Endothelial cell (in vitro differentiated cells): ENCODE measurements at regions not wholly inside any gene's neighbourhood (a gene's known extent, or its start where the extent isn't known, plus 50 kb on each side); places are given as distances from the start of the nearest gene placed in this dataset.

Experiments used
- DNase-seq: peaks from one replicate; pipeline ENCODE4 v3.0.0; 2021; ENCODE audit warnings: low spot score
- H3K27ac Mint-ChIP-seq: one replicate; pipeline ENCODE4 v1.8.0; 2021; ENCODE audit warnings: mixed read lengths, inconsistent platforms; ENCODE audit not compliant: unreplicated experiment
- H3K27me3 Mint-ChIP-seq: one replicate; pipeline ENCODE4 v1.8.0; 2021; ENCODE audit warnings: mild to moderate bottlenecking, moderate library complexity, mixed read lengths, inconsistent platforms; ENCODE audit not compliant: unreplicated experiment
- H3K36me3 Mint-ChIP-seq: one replicate; pipeline ENCODE4 v1.8.0; 2021; ENCODE audit warnings: mild to moderate bottlenecking, low read depth, mixed read lengths, inconsistent platforms; ENCODE audit not compliant: unreplicated experiment
- H3K4me1 Mint-ChIP-seq: one replicate; pipeline ENCODE4 v1.8.0; 2021; ENCODE audit warnings: mild to moderate bottlenecking, mixed read lengths, inconsistent platforms; ENCODE audit not compliant: unreplicated experiment
- H3K4me3 Mint-ChIP-seq: one replicate; pipeline ENCODE4 v1.8.0; 2021; ENCODE audit warnings: mild to moderate bottlenecking, mixed read lengths, inconsistent platforms; ENCODE audit not compliant: unreplicated experiment
- H3K9me3 Mint-ChIP-seq: one replicate; pipeline ENCODE4 v1.8.0; 2021; ENCODE audit warnings: mixed read lengths, inconsistent platforms; ENCODE audit not compliant: unreplicated experiment
- TF ChIP-seq, protein P1 (sequence below): fragments of 200-600 bp; sonication (generic); IDR thresholded peaks from one replicate; pipeline ENCODE4 v1.5.0; 2021; ENCODE audit warnings: antibody characterized with exemption; ENCODE audit not compliant: unreplicated experiment

DNA sequence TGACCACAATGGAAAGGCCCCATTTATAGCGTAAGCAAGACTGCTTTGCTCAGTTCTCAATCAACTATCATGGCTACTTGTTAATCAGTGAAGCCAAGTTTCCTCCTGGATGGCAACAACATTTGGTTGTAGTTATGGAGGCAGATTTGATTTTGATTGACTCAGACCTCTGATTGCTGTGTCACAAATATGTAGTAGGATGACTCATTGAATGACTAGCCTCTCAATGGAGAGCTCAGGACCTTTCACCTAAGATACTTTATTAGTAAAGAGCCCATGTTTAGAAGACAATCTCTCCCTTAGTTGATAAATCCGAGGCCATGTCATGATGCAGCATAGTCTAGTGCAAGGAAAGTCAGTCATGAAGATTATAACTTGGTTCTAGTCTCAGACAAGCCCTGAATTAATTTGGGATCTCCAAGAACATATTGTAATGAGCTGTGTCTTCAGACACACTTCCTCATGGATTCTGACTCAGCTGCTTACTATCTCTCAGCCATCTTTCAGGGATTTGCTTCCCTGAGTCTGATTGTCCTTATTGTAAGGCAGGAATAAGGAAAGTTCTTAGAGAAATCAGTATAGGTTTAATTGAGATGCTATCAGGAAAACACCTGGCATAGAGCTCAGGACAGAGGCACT lies 397.4 kb upstream of the TMCO5A start:
- Mint-ChIP-seq H3K4me3 (no peak overlapping the region), H3K27me3 (no peaks in the 10 kb centered on the region), H3K27ac (no peak overlapping the region), H3K9me3 (no peaks in the 10 kb centered on the region), H3K36me3 (no peaks in the 10 kb centered on the region), H3K4me1 (no peaks in the 10 kb centered on the region)
- TF ChIP-seq, protein P1, sequence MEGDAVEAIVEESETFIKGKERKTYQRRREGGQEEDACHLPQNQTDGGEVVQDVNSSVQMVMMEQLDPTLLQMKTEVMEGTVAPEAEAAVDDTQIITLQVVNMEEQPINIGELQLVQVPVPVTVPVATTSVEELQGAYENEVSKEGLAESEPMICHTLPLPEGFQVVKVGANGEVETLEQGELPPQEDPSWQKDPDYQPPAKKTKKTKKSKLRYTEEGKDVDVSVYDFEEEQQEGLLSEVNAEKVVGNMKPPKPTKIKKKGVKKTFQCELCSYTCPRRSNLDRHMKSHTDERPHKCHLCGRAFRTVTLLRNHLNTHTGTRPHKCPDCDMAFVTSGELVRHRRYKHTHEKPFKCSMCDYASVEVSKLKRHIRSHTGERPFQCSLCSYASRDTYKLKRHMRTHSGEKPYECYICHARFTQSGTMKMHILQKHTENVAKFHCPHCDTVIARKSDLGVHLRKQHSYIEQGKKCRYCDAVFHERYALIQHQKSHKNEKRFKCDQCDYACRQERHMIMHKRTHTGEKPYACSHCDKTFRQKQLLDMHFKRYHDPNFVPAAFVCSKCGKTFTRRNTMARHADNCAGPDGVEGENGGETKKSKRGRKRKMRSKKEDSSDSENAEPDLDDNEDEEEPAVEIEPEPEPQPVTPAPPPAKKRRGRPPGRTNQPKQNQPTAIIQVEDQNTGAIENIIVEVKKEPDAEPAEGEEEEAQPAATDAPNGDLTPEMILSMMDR, result no peak
- no peak for DNase-seq

DNA sequence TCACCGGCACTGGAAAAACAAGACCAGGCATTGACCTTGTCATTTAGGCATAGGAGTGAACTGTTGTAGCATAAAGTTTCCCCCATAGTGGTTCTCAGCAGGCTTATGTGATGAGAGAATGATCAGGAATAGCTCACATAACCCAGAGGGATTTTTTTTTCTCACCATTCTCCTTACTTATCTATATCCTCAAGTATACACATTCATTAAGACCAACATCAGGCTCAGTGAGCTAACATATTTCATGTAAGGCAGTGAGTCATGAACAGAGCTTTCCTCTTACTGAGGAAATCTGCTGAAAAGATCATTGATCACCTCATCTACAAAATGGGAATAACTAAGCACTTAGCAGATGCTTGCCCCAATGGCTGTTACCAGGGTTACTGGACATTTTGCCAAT lies 396.6 kb upstream of the TMCO5A start:
- TF ChIP-seq, protein P1, result no peak
- Mint-ChIP-seq H3K9me3 (no peaks in the 10 kb centered on the region), H3K36me3 (no peaks in the 10 kb centered on the region), H3K27me3 (no peaks in the 10 kb centered on the region), H3K27ac (no peak overlapping the region), H3K4me3 (no peak overlapping the region), H3K4me1 (no peaks in the 10 kb centered on the region)
- DNase-seq, result no peak

DNA sequence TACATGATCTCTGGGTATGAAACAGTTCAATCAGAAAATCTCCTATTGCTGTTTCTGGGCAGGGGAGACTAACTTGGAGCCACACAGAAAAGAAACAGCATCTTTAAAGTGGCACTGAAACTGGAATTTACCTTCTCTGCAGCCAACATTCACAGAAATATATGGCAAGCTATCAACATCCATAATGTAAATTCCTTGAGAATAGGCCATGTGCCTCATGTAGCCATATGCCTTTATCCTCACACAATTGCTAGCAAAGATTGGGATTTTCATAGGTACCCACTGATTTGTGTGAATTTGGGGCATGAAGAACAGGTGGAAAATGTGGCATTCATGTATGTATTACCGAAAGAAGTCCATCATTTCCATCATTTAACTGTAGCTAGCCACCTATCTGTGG lies 386.3 kb upstream of the TMCO5A start:
- DNase-seq, result no peak
- TF ChIP-seq, protein P1, result no peak
- Mint-ChIP-seq H3K4me1 (no peaks in the 10 kb centered on the region), H3K4me3 (no peak overlapping the region), H3K27ac (no peak overlapping the region), H3K27me3 (no peaks in the 10 kb centered on the region), H3K36me3 (no peaks in the 10 kb centered on the region), H3K9me3 (no peaks in the 10 kb centered on the region)

DNA sequence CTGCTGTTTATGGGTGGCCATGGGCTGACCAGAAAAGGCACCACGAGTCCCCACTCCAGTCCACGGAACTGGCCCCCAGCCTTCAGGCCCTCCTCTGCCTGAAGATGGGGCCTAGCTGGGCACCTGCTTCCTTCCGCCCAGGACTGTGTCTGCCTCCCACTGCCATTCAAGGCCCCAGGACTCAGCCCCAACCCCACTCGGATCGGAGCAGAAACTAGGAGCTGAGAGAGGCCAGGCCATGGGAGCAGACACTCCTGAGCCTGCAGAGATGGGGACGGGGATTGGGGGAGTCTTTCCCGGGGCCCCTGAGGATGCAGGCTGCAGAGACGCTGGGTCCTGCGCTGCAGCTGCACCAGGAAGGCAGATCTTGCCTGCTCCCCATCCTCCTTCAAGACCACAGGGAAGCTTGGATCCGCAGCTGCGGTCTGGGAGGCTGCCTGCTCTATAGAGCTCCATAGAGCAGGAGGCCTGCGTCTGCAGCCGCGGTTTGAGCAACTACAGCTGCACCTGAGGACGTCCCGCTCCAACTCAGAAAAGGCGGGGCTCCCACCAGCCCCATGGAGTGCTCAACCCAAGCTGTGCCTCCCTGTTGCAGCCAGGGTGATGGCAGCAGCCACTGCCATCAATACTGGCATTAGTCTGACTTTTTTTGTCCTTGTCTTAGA lies 383.9 kb upstream of the TMCO5A start:
- Mint-ChIP-seq H3K9me3 (no peaks in the 10 kb centered on the region), H3K27me3 (no peaks in the 10 kb centered on the region), H3K27ac (no peak overlapping the region), H3K36me3 (no peaks in the 10 kb centered on the region), H3K4me3 (no peak overlapping the region), H3K4me1 (no peaks in the 10 kb centered on the region)
- TF ChIP-seq, protein P1, result no peak
- no peak for DNase-seq

DNA sequence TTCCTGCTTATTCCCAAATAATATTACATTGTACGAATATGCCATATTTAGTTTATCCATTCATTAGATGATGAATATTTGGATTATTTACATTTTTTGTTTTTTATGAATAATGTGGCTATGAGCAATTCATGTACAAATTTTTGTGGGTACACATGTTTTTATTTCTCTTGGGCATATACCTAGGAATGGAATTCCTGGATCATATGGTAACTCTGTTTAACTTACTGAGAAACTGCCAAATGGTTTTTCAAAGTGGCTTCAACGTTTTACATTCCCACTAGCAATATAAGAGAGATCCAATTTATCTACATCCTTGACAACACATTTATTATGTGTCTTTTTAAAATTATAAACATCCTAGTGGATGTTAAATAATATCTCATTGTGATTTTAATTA lies 362.0 kb upstream of the TMCO5A start:
- Mint-ChIP-seq H3K27me3 (no peaks in the 10 kb centered on the region), H3K4me1 (no peaks in the 10 kb centered on the region), H3K9me3 (no peaks in the 10 kb centered on the region), H3K36me3 (no peaks in the 10 kb centered on the region), H3K27ac (no peak overlapping the region), H3K4me3 (no peak overlapping the region)
- TF ChIP-seq, protein P1, result no peak
- no peak for DNase-seq
